PC-9 (cell line): ENCODE measurements at regions not wholly inside any gene's neighbourhood (a gene's known extent, or its start where the extent isn't known, plus 50 kb on each side); places are given as distances from the start of the nearest gene placed in this dataset.

ENCODE experiments used
- BruUV-seq: library from RNA; stranded (reverse); fragments of 400-500 nt; replicated peaks from 2 replicates; lab custom pipeline; 2021; lab: Mats Ljungman, UMichigan
- CTCF ChIA-PET: fragments of 300-600 bp; sonication (Branson Sonifier 250); formaldehyde crosslinking; loops from one replicate; lab custom pipeline; 2022; ENCODE audit warnings: antibody characterized with exemption; lab: Charles Lee
- POLR2A ChIA-PET: fragments of 300-600 bp; sonication (Branson Sonifier 250); formaldehyde crosslinking; loops from one replicate; lab custom pipeline; 2022; ENCODE audit warnings: antibody characterized with exemption; ENCODE audit not compliant: unreplicated experiment; lab: Charles Lee
- DNase-seq, 2 experiments: peaks; one replicate each; pipeline versions ENCODE4 v3.0.0 to v3.0.0-alpha.2; 2015 to 2022; ENCODE audit warnings: mixed read lengths in 1 of 2
- H2AFZ ChIP-seq: fragments of 200-600 bp; sonication (generic); 2 replicates; pipeline ENCODE4 v1.8.1; 2017; ENCODE audit warnings: antibody characterized with exemption
- H3F3A ChIP-seq: fragments of 200-600 bp; sonication (generic); 2 replicates; pipeline ENCODE4 v1.8.1; 2017; ENCODE audit warnings: antibody characterized with exemption, mild to moderate bottlenecking, low read depth; ENCODE audit not compliant: insufficient read depth
- H3K27ac ChIP-seq: fragments of 200-600 bp; sonication (generic); 2 replicates; pipeline ENCODE4 v1.6.1; 2016; ENCODE audit warnings: mixed run types
- H3K27me3 ChIP-seq: fragments of 200-600 bp; sonication (generic); 2 replicates; pipeline ENCODE4 v1.6.1; 2016; ENCODE audit warnings: low read depth, mixed run types; ENCODE audit not compliant: insufficient read depth
- H3K36me3 ChIP-seq: fragments of 200-600 bp; sonication (generic); 2 replicates; pipeline ENCODE4 v1.6.1; 2016; ENCODE audit warnings: low read depth, mixed run types
- H3K4me1 ChIP-seq: fragments of 200-600 bp; sonication (generic); replicated peaks from 2 replicates; pipeline ENCODE4 v1.6.1; 2016; ENCODE audit warnings: mixed run types; ENCODE audit not compliant: insufficient read depth
- H3K4me2 ChIP-seq: fragments of 200-600 bp; sonication (generic); 2 replicates; pipeline ENCODE4 v1.6.1; 2017; ENCODE audit warnings: mixed run types
- H3K4me3 ChIP-seq: fragments of 200-600 bp; sonication (generic); 2 replicates; pipeline ENCODE4 v1.6.1; 2016; ENCODE audit warnings: mixed run types
- H3K79me2 ChIP-seq: fragments of 200-600 bp; sonication (generic); 2 replicates; pipeline ENCODE4 v1.6.1; 2017; ENCODE audit warnings: low read depth, mixed run types
- H3K9me2 ChIP-seq: fragments of 200-600 bp; sonication (generic); 2 replicates; pipeline ENCODE4 v1.8.1; 2017; ENCODE audit warnings: mild to moderate bottlenecking; ENCODE audit not compliant: insufficient read depth
- H3K9me3 ChIP-seq: fragments of 200-600 bp; sonication (generic); 2 replicates; pipeline ENCODE4 v1.8.1; 2016; ENCODE audit warnings: low read depth; ENCODE audit not compliant: insufficient read depth
- H4K20me1 ChIP-seq: fragments of 200-600 bp; sonication (generic); 2 replicates; pipeline ENCODE4 v1.8.1; 2017; ENCODE audit not compliant: insufficient read depth
- CTCF ChIP-seq: fragments of 200-600 bp; sonication (generic); conservative IDR thresholded peaks from 2 replicates; pipeline ENCODE4 v1.6.1; 2017; ENCODE audit warnings: mixed run types, antibody characterized with exemption, mild to moderate bottlenecking, moderate library complexity
- EZH2 ChIP-seq: fragments of 200-600 bp; sonication (generic); IDR thresholded peaks from 2 replicates; pipeline ENCODE4 v1.8.0; 2017; ENCODE audit warnings: antibody characterized with exemption, low read depth
- intact Hi-C: fragments of 100-400 bp; cut with micrococcal nuclease; formaldehyde crosslinking; loops from one replicate; pipeline ENCODE4 v1.10.0; 2022; ENCODE audit not compliant: unreplicated experiment

GRCh38 chr16:87045466-87046216 lies 271.6 kb downstream of the C16orf95 start:
- Histone ChIP-seq H2AFZ (no peak overlapping the region), H3K9me3 (no peaks in the 10 kb centered on the region), H3K79me2 (no peaks in the 10 kb centered on the region), H3K4me1 (no peaks in the 10 kb centered on the region), H3K4me2 (no peak overlapping the region), H3K27me3 (peaks cover 93% of the 10 kb centered on the region), H3K4me3 (no peak overlapping the region), H3K27ac (no peak overlapping the region), H3K36me3 (no peaks in the 10 kb centered on the region), H3K9me2 (no peaks in the 10 kb centered on the region), H3F3A (no peaks in the 10 kb centered on the region), H4K20me1 (no peaks in the 10 kb centered on the region)
- CTCF ChIA-PET = no interaction called here
- DNase-seq = no peak
- no TSS peak for BruUV-seq
- no peak for TF ChIP-seq EZH2
- TF ChIP-seq CTCF = no peak
- POLR2A ChIA-PET = no interaction called here
- intact Hi-C loops = no loop called here

GRCh38 chr16:87046235-87046634 lies 271.0 kb downstream of the C16orf95 start:
- CTCF ChIA-PET = no interaction called here
- no peaks in the 10 kb centered on the region for H3K36me3 ChIP-seq
- no TSS peak for BruUV-seq

GRCh38 chr16:87047221-87048037 lies 269.8 kb downstream of the C16orf95 start:
- no peaks in the 10 kb centered on the region for H3F3A ChIP-seq
- no TSS peak for BruUV-seq
- H2AFZ ChIP-seq = no peak overlapping the region

More at GRCh38 chr16:87046235-87046634, 271.0 kb downstream of the C16orf95 start:
- H3K4me3 ChIP-seq = no peak overlapping the region
- H3K79me2 ChIP-seq = no peaks in the 10 kb centered on the region
- H3K4me1 ChIP-seq = no peaks in the 10 kb centered on the region
- H2AFZ ChIP-seq = no peak overlapping the region
- H3K27me3 ChIP-seq = peaks cover 93% of the 10 kb centered on the region
- no peaks in the 10 kb centered on the region for H3F3A ChIP-seq
- TF ChIP-seq CTCF (no peak), EZH2 (no peak)
- intact Hi-C loops = no loop called here
- H4K20me1 ChIP-seq = no peaks in the 10 kb centered on the region
- POLR2A ChIA-PET = no interaction called here
- H3K9me2 ChIP-seq = no peaks in the 10 kb centered on the region
- no peak overlapping the region for H3K4me2 ChIP-seq
- no peaks in the 10 kb centered on the region for H3K9me3 ChIP-seq
- no peak overlapping the region for H3K27ac ChIP-seq
- DNase-seq = no peak

More at GRCh38 chr16:87047221-87048037, 269.8 kb downstream of the C16orf95 start:
- DNase-seq = no peak
- intact Hi-C loops = no loop called here
- ChIA-PET CTCF (no interaction called here), POLR2A (no interaction called here)
- Histone ChIP-seq H3K4me1 (no peaks in the 10 kb centered on the region), H3K9me3 (no peaks in the 10 kb centered on the region), H3K27me3 (peaks cover 96% of the 10 kb centered on the region), H3K79me2 (no peaks in the 10 kb centered on the region), H3K4me3 (no peak overlapping the region), H3K27ac (no peak overlapping the region), H4K20me1 (no peaks in the 10 kb centered on the region), H3K4me2 (no peak overlapping the region), H3K9me2 (no peaks in the 10 kb centered on the region), H3K36me3 (no peaks in the 10 kb centered on the region)
- no peak for TF ChIP-seq EZH2
- TF ChIP-seq CTCF = no peak
